MM.1S (cell line): ENCODE measurements at regions not wholly inside any gene's neighbourhood (a gene's known extent, or its start where the extent isn't known, plus 50 kb on each side); places are given as distances from the start of the nearest gene placed in this dataset.

Experiments used
- DNase-seq: peaks from one replicate; pipeline ENCODE4 v3.0.0-alpha.2; 2015
- H2AFZ ChIP-seq: fragments of 300-600 bp; sonication (generic); 2 replicates; pipeline ENCODE4 v1.6.0; 2016; ENCODE audit warnings: antibody characterized with exemption, low read length
- H3F3A ChIP-seq: fragments of 300-600 bp; sonication (generic); 2 replicates; pipeline ENCODE4 v1.6.1; 2016; ENCODE audit warnings: mild to moderate bottlenecking, antibody characterized with exemption, low read length, moderate library complexity, mixed read lengths; ENCODE audit not compliant: insufficient read depth
- H3K27ac ChIP-seq: fragments of 300-600 bp; sonication (generic); 2 replicates; pipeline ENCODE4 v1.5.1; 2016; ENCODE audit warnings: mild to moderate bottlenecking, low read length
- H3K27me3 ChIP-seq: fragments of 300-600 bp; sonication (generic); replicated peaks from 2 replicates; pipeline ENCODE4 v1.6.0; 2016; ENCODE audit warnings: low read length; ENCODE audit not compliant: insufficient read depth
- H3K36me3 ChIP-seq: fragments of 300-600 bp; sonication (generic); replicated peaks from 2 replicates; pipeline ENCODE4 v1.6.1; 2016; ENCODE audit warnings: mild to moderate bottlenecking, low read length, mixed read lengths; ENCODE audit not compliant: insufficient read depth
- H3K4me1 ChIP-seq: fragments of 300-600 bp; sonication (generic); 2 replicates; pipeline ENCODE4 v1.6.1; 2016; ENCODE audit warnings: low read length, mixed read lengths
- H3K4me2 ChIP-seq: fragments of 300-600 bp; sonication (generic); 2 replicates; pipeline ENCODE4 v1.6.0; 2016; ENCODE audit warnings: low read depth, low read length
- H3K4me3 ChIP-seq: fragments of 300-600 bp; sonication (generic); 2 replicates; pipeline ENCODE4 v1.5.1; 2016; ENCODE audit warnings: low read length, mixed read lengths
- H3K79me2 ChIP-seq: fragments of 300-600 bp; sonication (generic); 2 replicates; pipeline ENCODE4 v1.6.1; 2016; ENCODE audit warnings: mixed run types, low read length, mixed read lengths
- H3K9ac ChIP-seq: fragments of 300-600 bp; sonication (generic); 2 replicates; pipeline ENCODE4 v1.6.1; 2016; ENCODE audit warnings: low read length, mixed read lengths
- H3K9me2 ChIP-seq: fragments of 300-600 bp; sonication (generic); replicated peaks from 2 replicates; pipeline ENCODE4 v1.6.1; 2016; ENCODE audit warnings: mild to moderate bottlenecking, low read length, mixed read lengths; ENCODE audit not compliant: insufficient read depth
- H3K9me3 ChIP-seq: fragments of 300-600 bp; sonication (generic); replicated peaks from 2 replicates; pipeline ENCODE4 v1.6.1; 2016; ENCODE audit warnings: mild to moderate bottlenecking, low read length, mixed read lengths; ENCODE audit not compliant: insufficient read depth
- H4K20me1 ChIP-seq: fragments of 300-600 bp; sonication (generic); 2 replicates; pipeline ENCODE4 v1.6.1; 2016; ENCODE audit warnings: mild to moderate bottlenecking, low read length, moderate library complexity, mixed read lengths; ENCODE audit not compliant: insufficient read depth
- CTCF ChIP-seq: fragments of 300-600 bp; sonication (generic); IDR thresholded peaks from 2 replicates; pipeline ENCODE4 v1.5.1; 2016; ENCODE audit warnings: antibody characterized with exemption, low read length, mixed read lengths
- EZH2 ChIP-seq: fragments of 300-600 bp; sonication (generic); optimal IDR thresholded peaks from 2 replicates; pipeline ENCODE3; 2017; ENCODE audit warnings: low read depth, mild to moderate bottlenecking, antibody characterized with exemption, low read length, mixed read lengths
- EZH2phosphoT487 ChIP-seq: fragments of 300-600 bp; sonication (generic); IDR thresholded peaks from 2 replicates; pipeline ENCODE4 v1.6.1; 2018; ENCODE audit warnings: antibody characterized with exemption, low read length

GRCh38 chr20:6644813-6645628 lies 122.5 kb upstream of the BMP2 start:
- H3K9me3 ChIP-seq: no peaks in the 10 kb centered on the region
- H3K36me3 ChIP-seq: no peaks in the 10 kb centered on the region
- H3K27me3 ChIP-seq: no peaks in the 10 kb centered on the region
- no peaks in the 10 kb centered on the region for H3F3A ChIP-seq
- no peaks in the 10 kb centered on the region for H3K79me2 ChIP-seq
- no peak overlapping the region for H3K4me2 ChIP-seq
- no peaks in the 10 kb centered on the region for H3K9me2 ChIP-seq
- H4K20me1 ChIP-seq: no peaks in the 10 kb centered on the region
- H2AFZ ChIP-seq: no peak overlapping the region
- no peak overlapping the region for H3K9ac ChIP-seq
- no peak overlapping the region for H3K27ac ChIP-seq
- no peaks in the 10 kb centered on the region for H3K4me1 ChIP-seq
- TF ChIP-seq CTCF (no peak), EZH2phosphoT487 (no peak), EZH2 (no peak)
- H3K4me3 ChIP-seq: no peak overlapping the region
- no peak for DNase-seq

- DNase-seq: no peak
- no peak overlapping the region for H3K9ac ChIP-seq
- no peaks in the 10 kb centered on the region for H3K79me2 ChIP-seq
- H3K4me2 ChIP-seq: no peak overlapping the region
- H2AFZ ChIP-seq: no peak overlapping the region
- H3K9me3 ChIP-seq: no peaks in the 10 kb centered on the region
- H3K36me3 ChIP-seq: no peaks in the 10 kb centered on the region
- H3K9me2 ChIP-seq: no peaks in the 10 kb centered on the region
- no peak overlapping the region for H3K4me3 ChIP-seq
- no peak overlapping the region for H3K27ac ChIP-seq
- H3F3A ChIP-seq: no peaks in the 10 kb centered on the region
- TF ChIP-seq EZH2: no peak
- no peak for TF ChIP-seq EZH2phosphoT487
- no peak for TF ChIP-seq CTCF
- no peaks in the 10 kb centered on the region for H4K20me1 ChIP-seq
- H3K4me1 ChIP-seq: no peaks in the 10 kb centered on the region
- no peaks in the 10 kb centered on the region for H3K27me3 ChIP-seq
Observed at GRCh38 chr20:6641012-6641411, 126.5 kb upstream of the BMP2 start.

DNA sequence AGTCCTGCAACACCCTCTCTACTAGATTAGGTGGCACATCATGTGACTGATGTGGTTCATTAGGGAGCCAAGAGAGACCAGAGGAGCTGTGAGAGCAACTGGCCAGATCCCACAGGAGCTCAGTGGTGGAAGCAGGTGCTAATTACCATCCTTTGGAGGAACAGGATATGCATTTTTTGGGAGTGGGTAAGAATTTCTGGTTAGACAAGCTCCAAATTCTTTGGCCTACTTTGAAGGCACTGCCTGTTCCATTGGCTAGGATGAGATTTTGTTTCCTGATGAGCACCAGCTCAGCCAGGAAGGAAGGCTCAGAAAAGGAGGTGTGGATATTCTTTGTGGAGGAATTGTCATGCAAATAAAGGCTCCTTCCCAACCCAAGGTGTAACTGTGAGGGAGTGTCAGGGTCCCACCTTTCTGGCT lies 130.3 kb upstream of the BMP2 start:
- Histone ChIP-seq H3K4me3 (no peak overlapping the region), H3K9ac (no peak overlapping the region), H3F3A (no peaks in the 10 kb centered on the region), H3K27ac (no peak overlapping the region), H3K79me2 (no peaks in the 10 kb centered on the region), H3K36me3 (no peaks in the 10 kb centered on the region), H3K9me3 (no peaks in the 10 kb centered on the region), H3K27me3 (no peaks in the 10 kb centered on the region), H3K9me2 (no peaks in the 10 kb centered on the region), H2AFZ (no peak overlapping the region), H3K4me2 (no peak overlapping the region), H3K4me1 (no peaks in the 10 kb centered on the region; the same call in 1 of the 2 replicates), H4K20me1 (no peaks in the 10 kb centered on the region)
- DNase-seq: no peak
- no peak for TF ChIP-seq CTCF
- no peak for TF ChIP-seq EZH2
- no peak for TF ChIP-seq EZH2phosphoT487
